ENCODE measurements at regions not wholly inside any gene's neighbourhood (a gene's known extent, or its start where the extent isn't known, plus 50 kb on each side); places are given as distances from the start of the nearest gene placed in this dataset.

DNA sequence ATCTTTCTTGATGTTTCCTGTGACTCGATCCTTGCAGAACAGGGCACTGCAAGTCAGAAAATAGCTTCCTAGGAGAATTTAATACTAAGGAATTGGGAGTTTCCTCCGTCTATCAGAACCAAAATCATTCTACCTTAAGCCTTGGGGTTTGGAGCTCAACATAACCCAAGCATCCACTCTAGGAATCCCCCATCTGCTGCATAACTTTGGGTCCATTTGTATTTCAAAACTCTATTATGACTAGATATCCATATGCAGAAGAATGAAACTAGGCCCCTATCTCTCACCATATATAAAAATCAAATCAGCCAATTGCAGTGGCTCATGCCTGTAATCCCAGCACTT, 61.7 kb upstream of the AKAP13 start:
- no peak for TF ChIP-seq TAF1 (IDR thresholded peaks at IDR 0.05; ENCODE audit: borderline replicate concordance, insufficient read depth, low read length)
- TF ChIP-seq SIN3A (IDR thresholded peaks at IDR 0.05; ENCODE audit: borderline replicate concordance, insufficient read depth, low read length), result no peak
- no peak for TF ChIP-seq POLR2AphosphoS5 (IDR thresholded peaks at IDR 0.05; ENCODE audit: low read depth, low read length)
- TF ChIP-seq, protein P1, sequence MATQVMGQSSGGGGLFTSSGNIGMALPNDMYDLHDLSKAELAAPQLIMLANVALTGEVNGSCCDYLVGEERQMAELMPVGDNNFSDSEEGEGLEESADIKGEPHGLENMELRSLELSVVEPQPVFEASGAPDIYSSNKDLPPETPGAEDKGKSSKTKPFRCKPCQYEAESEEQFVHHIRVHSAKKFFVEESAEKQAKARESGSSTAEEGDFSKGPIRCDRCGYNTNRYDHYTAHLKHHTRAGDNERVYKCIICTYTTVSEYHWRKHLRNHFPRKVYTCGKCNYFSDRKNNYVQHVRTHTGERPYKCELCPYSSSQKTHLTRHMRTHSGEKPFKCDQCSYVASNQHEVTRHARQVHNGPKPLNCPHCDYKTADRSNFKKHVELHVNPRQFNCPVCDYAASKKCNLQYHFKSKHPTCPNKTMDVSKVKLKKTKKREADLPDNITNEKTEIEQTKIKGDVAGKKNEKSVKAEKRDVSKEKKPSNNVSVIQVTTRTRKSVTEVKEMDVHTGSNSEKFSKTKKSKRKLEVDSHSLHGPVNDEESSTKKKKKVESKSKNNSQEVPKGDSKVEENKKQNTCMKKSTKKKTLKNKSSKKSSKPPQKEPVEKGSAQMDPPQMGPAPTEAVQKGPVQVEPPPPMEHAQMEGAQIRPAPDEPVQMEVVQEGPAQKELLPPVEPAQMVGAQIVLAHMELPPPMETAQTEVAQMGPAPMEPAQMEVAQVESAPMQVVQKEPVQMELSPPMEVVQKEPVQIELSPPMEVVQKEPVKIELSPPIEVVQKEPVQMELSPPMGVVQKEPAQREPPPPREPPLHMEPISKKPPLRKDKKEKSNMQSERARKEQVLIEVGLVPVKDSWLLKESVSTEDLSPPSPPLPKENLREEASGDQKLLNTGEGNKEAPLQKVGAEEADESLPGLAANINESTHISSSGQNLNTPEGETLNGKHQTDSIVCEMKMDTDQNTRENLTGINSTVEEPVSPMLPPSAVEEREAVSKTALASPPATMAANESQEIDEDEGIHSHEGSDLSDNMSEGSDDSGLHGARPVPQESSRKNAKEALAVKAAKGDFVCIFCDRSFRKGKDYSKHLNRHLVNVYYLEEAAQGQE (IDR thresholded peaks at IDR 0.05; ENCODE audit: insufficient read depth in 1 of 2, low read depth in 2 of 2, low read length in 2 of 2), result no peak
- TF ChIP-seq FOXP2 (optimal IDR thresholded peaks at IDR 0.05; ENCODE audit: borderline replicate concordance, extremely low read depth, extremely low read length, insufficient read depth), result no peak

DNA sequence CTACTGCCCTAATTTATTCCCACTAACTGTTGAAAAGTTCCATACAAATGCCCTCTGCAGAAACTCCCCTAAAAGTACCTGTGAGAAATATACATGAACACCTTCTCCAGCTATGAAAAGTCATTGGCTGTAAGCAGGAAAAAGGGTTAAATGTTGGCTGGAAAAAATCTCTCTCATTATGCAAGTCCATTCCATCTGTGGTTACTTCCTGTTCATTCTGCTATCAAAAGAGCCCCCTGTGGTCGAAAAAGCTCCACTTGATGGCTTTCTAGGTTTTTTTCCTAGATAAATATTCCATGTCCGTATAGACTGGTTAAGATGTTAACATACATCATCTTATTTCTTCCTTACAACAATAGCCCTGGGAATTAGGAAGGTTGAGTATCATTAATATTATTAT, 56.2 kb upstream of the AKAP13 start:
- TF ChIP-seq POLR2AphosphoS5 (IDR thresholded peaks at IDR 0.05; ENCODE audit: low read depth, low read length) (no peak), FOXP2 (optimal IDR thresholded peaks at IDR 0.05; ENCODE audit: borderline replicate concordance, extremely low read depth, extremely low read length, insufficient read depth) (no peak), TAF1 (IDR thresholded peaks at IDR 0.05; ENCODE audit: borderline replicate concordance, insufficient read depth, low read length) (no peak), SIN3A (IDR thresholded peaks at IDR 0.05; ENCODE audit: borderline replicate concordance, insufficient read depth, low read length) (no peak)
- TF ChIP-seq, protein P1 (IDR thresholded peaks at IDR 0.05; ENCODE audit: insufficient read depth in 1 of 2, low read depth in 2 of 2, low read length in 2 of 2), result no peak

DNA sequence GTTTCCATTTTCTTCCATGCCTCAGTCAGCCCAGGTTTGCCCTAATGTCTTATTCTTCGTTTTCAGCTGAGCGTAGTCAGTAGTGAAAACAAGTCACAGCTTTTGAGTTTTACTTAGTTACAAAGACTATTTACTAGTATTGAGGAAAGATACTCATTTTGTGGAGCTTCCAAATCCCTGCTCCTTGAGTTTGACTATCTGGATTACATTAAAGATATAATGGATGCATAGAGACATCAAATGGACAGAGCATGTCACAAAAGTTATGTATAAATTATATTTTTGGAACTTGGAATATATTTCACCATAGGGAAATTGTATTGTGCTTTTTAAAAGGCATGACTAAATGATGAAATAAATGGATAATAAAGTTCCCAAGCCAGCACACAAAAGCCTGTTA, 54.6 kb upstream of the AKAP13 start:
- TF ChIP-seq, protein P1 (IDR thresholded peaks at IDR 0.05; ENCODE audit: insufficient read depth in 1 of 2, low read depth in 2 of 2, low read length in 2 of 2), result no peak
- no peak for TF ChIP-seq FOXP2 (optimal IDR thresholded peaks at IDR 0.05; ENCODE audit: borderline replicate concordance, extremely low read depth, extremely low read length, insufficient read depth)
- TF ChIP-seq SIN3A (IDR thresholded peaks at IDR 0.05; ENCODE audit: borderline replicate concordance, insufficient read depth, low read length), result no peak
- no peak for TF ChIP-seq POLR2AphosphoS5 (IDR thresholded peaks at IDR 0.05; ENCODE audit: low read depth, low read length)
- no peak for TF ChIP-seq TAF1 (IDR thresholded peaks at IDR 0.05; ENCODE audit: borderline replicate concordance, insufficient read depth, low read length)

DNA sequence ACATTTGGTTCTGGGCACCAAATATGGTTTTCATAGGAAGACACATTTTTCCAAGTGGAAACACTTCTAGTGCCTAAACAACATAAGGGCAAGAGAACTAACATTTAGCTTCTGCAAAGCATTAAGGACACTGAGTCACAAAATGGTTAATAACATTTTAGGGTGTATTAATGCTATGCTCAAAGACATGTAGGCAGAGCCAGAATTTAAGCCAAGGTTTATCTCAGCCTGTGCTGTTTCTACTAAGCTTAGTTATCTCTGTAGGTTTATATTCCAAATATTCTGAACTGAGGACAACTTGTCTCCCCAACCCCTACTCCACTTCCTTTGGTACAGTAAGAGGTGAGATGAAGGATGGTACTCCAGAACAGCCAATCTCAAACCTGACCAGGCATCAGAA, 54.1 kb upstream of the AKAP13 start:
- TF ChIP-seq FOXP2 (optimal IDR thresholded peaks at IDR 0.05; ENCODE audit: borderline replicate concordance, extremely low read depth, extremely low read length, insufficient read depth) (no peak), POLR2AphosphoS5 (IDR thresholded peaks at IDR 0.05; ENCODE audit: low read depth, low read length) (no peak), SIN3A (IDR thresholded peaks at IDR 0.05; ENCODE audit: borderline replicate concordance, insufficient read depth, low read length) (no peak), TAF1 (IDR thresholded peaks at IDR 0.05; ENCODE audit: borderline replicate concordance, insufficient read depth, low read length) (no peak)
- TF ChIP-seq, protein P1 (IDR thresholded peaks at IDR 0.05; ENCODE audit: insufficient read depth in 1 of 2, low read depth in 2 of 2, low read length in 2 of 2), result no peak

DNA sequence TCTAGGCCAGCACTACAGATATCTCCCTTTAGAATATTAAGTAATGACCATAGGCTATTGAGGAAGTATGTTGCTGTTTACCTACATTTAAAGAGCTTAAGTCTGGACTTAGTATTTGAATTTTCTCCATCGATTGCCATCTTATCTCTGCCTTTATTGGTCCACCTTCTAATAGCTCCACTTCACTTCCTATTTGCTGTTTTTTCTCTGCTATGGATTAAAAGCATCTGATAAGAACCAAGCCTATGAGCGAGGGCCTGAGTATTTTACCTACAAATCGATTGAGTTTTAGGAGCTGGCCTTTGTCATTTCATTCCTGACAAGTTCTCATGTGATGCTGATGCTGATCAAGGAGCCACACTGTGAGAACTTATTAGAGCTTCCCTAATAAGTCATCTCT, 52.6 kb upstream of the AKAP13 start:
- TF ChIP-seq, protein P1 (IDR thresholded peaks at IDR 0.05; ENCODE audit: insufficient read depth in 1 of 2, low read depth in 2 of 2, low read length in 2 of 2), result no peak
- TF ChIP-seq POLR2AphosphoS5 (IDR thresholded peaks at IDR 0.05; ENCODE audit: low read depth, low read length) (no peak), TAF1 (IDR thresholded peaks at IDR 0.05; ENCODE audit: borderline replicate concordance, insufficient read depth, low read length) (no peak), SIN3A (IDR thresholded peaks at IDR 0.05; ENCODE audit: borderline replicate concordance, insufficient read depth, low read length) (no peak), FOXP2 (optimal IDR thresholded peaks at IDR 0.05; ENCODE audit: borderline replicate concordance, extremely low read depth, extremely low read length, insufficient read depth) (no peak)

Measured in PFSK-1 (cell line).